ENCODE measurements at regions not wholly inside any gene's neighbourhood (a gene's known extent, or its start where the extent isn't known, plus 50 kb on each side); places are given as distances from the start of the nearest gene placed in this dataset.

GRCh38 chr14:44866322-44866721 is 95.4 kb downstream of the KLHL28 start:
- TF ChIP-seq E2F4 (CRISPR knock-in tag; IDR thresholded peaks at IDR 0.05; ENCODE audit: low read depth): no peak
- no peak for TF ChIP-seq SIN3A (IDR thresholded peaks at IDR 0.05; ENCODE audit: borderline replicate concordance in 2 of 2, control insufficient read depth in 1 of 2, low read depth in 2 of 2, low read length in 2 of 2)
- no peak for TF ChIP-seq NFXL1 (CRISPR knock-in tag; IDR thresholded peaks at IDR 0.05)
- TF ChIP-seq CTCF (IDR thresholded peaks at IDR 0.05 in 2 of 3, conservative IDR thresholded peaks at IDR 0.05 in 1 of 3; ENCODE audit: insufficient read depth in 2 of 3, low read depth in 1 of 3, low read length in 3 of 3): no peak
- TF ChIP-seq KDM1A (IDR thresholded peaks at IDR 0.05): no peak
- no peak for TF ChIP-seq HNRNPL (IDR thresholded peaks at IDR 0.05; ENCODE audit: low read depth, low read length)

Measured in K562 (cell line).